Adrenal gland (tissue), 9 donors: ENCODE measurements at regions not wholly inside any gene's neighbourhood (a gene's known extent, or its start where the extent isn't known, plus 50 kb on each side); places are given as distances from the start of the nearest gene placed in this dataset.

ENCODE experiments used
- DNase-seq, 7 donors: peaks; one replicate each; pipeline ENCODE4 v3.0.0-alpha.2; 2019 to 2020
- H3K27ac ChIP-seq, 5 donors: fragments of 200-600 bp; sonication (generic) in 4 of 5; 1 replicate in 3 of 5; 2 replicates in 2 of 5; pipeline versions ENCODE4 v1.5.1 to v1.8.0; 2016 to 2020; ENCODE audit warnings: mild to moderate bottlenecking in 1 of 5
- H3K27me3 ChIP-seq: fragments of 200-600 bp; 2 replicates; pipeline ENCODE4 v1.8.0; 2021
- H3K36me3 ChIP-seq, 2 donors: fragments of 200-600 bp; replicated peaks in 1 of 2; 1 replicate in 1 of 2; 2 replicates in 1 of 2; pipeline versions ENCODE4 v1.5.1 to v1.8.0; 2018 to 2022
- H3K4me1 ChIP-seq, 2 donors: fragments of 200-600 bp; replicated peaks in 1 of 2; 1 replicate in 1 of 2; 2 replicates in 1 of 2; pipeline versions ENCODE4 v1.5.1 to v1.8.0; 2018 to 2021
- H3K4me3 ChIP-seq, 4 donors: fragments of 200-600 bp; sonication (generic) in 3 of 4; one replicate each; pipeline ENCODE4 v1.5.1; 2016 to 2018
- H3K9me3 ChIP-seq, 3 donors: fragments of 200-600 bp; sonication (generic) in 1 of 3; replicated peaks in 1 of 3; 1 replicate in 2 of 3; 2 replicates in 1 of 3; pipeline versions ENCODE4 v1.5.1 to v1.8.0; 2016 to 2021
- POLR2A ChIP-seq, 2 donors: fragments of 450-650 bp; IDR thresholded peaks; one replicate each; pipeline ENCODE4 v1.6.1; 2017; ENCODE audit warnings: antibody characterized with exemption in 2 of 2, mild to moderate bottlenecking in 2 of 2, moderate library complexity in 1 of 2
- WGBS, 4 donors: extraction: QIAGEN DNeasy Blood & Tissue Kit in 2 of 4; methylation state at CpG; one replicate each; pipeline versions ENCODE4 v1.1.5 to v1.1.7; 2013 to 2017; 5-methylcytosine and 5-hydroxymethylcytosine counted together
- intact Hi-C, 2 donors: fragments of 100-400 bp; cut with DNase I; formaldehyde crosslinking; loops; one replicate each; pipeline versions ENCODE4 v1.14.1 to v1.15.0; 2022 to 2023
- TF ChIP-seq, protein P1 (sequence below), 6 experiments: fragments of 450-650 bp in 4 of 6; fragments of 200-600 bp in 2 of 6; sonication (generic) in 1 of 6; IDR thresholded peaks; 1 replicate in 5 of 6; 2 replicates in 1 of 6; pipeline versions ENCODE4 v1.5.1 to v1.8.0; 2016 to 2021; ENCODE audit warnings: antibody characterized with exemption in 6 of 6, mild to moderate bottlenecking in 2 of 6, moderate library complexity in 1 of 6
- donor health status: healthy with polysubstance abuse.
- donor health status: Bipolar disorder and iron deficiency.
- donor health status: DM: yes; HTN: yes; CAD: no.
- donor health status: DM: no; HTN: no; CAD: no.
- donor health status: DM: no; HTN: no; CAD: no.

- Histone ChIP-seq H3K27me3 (no peaks in the 10 kb centered on the region), H3K4me1 (no peaks in the 10 kb centered on the region), H3K9me3 (no peaks in the 10 kb centered on the region), H3K27ac (no peak overlapping the region), H3K36me3 (no peaks in the 10 kb centered on the region), H3K4me3 (no peak overlapping the region)
- DNase-seq: no peak
- 82 to 86% (median 84%) methylated on average over 5 of the region's 5 CpGs for WGBS, 4 donors
- TF ChIP-seq, protein P1, sequence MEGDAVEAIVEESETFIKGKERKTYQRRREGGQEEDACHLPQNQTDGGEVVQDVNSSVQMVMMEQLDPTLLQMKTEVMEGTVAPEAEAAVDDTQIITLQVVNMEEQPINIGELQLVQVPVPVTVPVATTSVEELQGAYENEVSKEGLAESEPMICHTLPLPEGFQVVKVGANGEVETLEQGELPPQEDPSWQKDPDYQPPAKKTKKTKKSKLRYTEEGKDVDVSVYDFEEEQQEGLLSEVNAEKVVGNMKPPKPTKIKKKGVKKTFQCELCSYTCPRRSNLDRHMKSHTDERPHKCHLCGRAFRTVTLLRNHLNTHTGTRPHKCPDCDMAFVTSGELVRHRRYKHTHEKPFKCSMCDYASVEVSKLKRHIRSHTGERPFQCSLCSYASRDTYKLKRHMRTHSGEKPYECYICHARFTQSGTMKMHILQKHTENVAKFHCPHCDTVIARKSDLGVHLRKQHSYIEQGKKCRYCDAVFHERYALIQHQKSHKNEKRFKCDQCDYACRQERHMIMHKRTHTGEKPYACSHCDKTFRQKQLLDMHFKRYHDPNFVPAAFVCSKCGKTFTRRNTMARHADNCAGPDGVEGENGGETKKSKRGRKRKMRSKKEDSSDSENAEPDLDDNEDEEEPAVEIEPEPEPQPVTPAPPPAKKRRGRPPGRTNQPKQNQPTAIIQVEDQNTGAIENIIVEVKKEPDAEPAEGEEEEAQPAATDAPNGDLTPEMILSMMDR (IDR thresholded peaks at IDR 0.05): no peak
- TF ChIP-seq POLR2A (IDR thresholded peaks at IDR 0.05): no peak
- intact Hi-C loops: no loop called here
Measured at GRCh38 chr9:13597427-13597826, 317.9 kb upstream of the MPDZ start.

GRCh38 chr9:13597004-13597403 is 317.5 kb upstream of the MPDZ start:
- no peaks in the 10 kb centered on the region for H3K4me1 ChIP-seq
- intact Hi-C loops: no loop called here
- H3K9me3 ChIP-seq: no peaks in the 10 kb centered on the region
- H3K36me3 ChIP-seq: no peaks in the 10 kb centered on the region
- H3K27me3 ChIP-seq: no peaks in the 10 kb centered on the region
- TF ChIP-seq POLR2A (IDR thresholded peaks at IDR 0.05): no peak
- TF ChIP-seq, protein P1 (IDR thresholded peaks at IDR 0.05): no peak
- no peak overlapping the region for H3K4me3 ChIP-seq
- no peak overlapping the region for H3K27ac ChIP-seq
- DNase-seq: no peak
- 59 to 73% (median 63%) methylated on average over 2 of the region's 2 CpGs for WGBS, 4 donors

DNA sequence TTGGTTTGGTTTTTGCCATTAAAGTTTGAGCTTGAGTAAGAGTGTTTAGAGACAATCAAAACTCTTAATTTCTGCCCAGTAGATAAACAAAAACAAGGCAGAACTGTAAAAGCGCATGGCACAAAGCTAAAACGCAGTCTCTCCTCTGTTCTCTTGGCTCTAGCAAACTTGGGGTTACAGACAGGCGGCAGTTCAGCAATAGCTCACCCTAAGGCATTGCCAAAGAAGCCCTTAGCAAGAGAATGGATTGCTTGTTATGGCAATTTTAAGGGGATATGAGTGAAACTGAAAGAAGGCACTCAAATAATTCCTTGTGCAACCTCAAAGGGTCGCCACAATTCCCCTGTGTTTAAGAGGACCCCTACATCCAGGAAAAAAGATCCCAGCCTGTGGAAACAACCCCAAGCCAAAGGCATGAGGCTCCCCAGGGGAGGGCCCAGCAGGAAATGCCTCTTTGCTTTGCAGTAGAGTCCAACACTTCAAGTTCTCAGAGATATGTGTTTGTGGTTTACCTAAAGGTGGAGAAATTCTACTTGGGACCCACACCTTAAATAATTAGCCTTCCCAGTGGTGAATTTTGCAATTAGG is 317.0 kb upstream of the MPDZ start:
- no peak overlapping the region for H3K27ac ChIP-seq
- H3K27me3 ChIP-seq: no peaks in the 10 kb centered on the region
- no peak overlapping the region for H3K4me3 ChIP-seq
- DNase-seq: no peak
- intact Hi-C loops: no loop called here
- no peak for TF ChIP-seq POLR2A (IDR thresholded peaks at IDR 0.05)
- TF ChIP-seq, protein P1 (IDR thresholded peaks at IDR 0.05): no peak
- no peaks in the 10 kb centered on the region for H3K36me3 ChIP-seq
- no peaks in the 10 kb centered on the region for H3K4me1 ChIP-seq
- no peaks in the 10 kb centered on the region for H3K9me3 ChIP-seq
- 66 to 83% (median 76%) methylated on average over 4 of the region's 4 CpGs for WGBS, 4 donors

- intact Hi-C loops: no loop called here
- no peaks in the 10 kb centered on the region for H3K27me3 ChIP-seq
- TF ChIP-seq, protein P1 (IDR thresholded peaks at IDR 0.05): no peak
- DNase-seq: no peak
- peaks cover 0 to 5% of the 10 kb centered on the region in 2 donors for H3K4me1 ChIP-seq
- no peak overlapping the region for H3K27ac ChIP-seq
- H3K36me3 ChIP-seq: no peaks in the 10 kb centered on the region
- WGBS, 4 donors: 24 to 39% (median 30%) methylated on average over 1 of the region's 1 CpG
- H3K9me3 ChIP-seq: no peaks in the 10 kb centered on the region
- H3K4me3 ChIP-seq: no peak overlapping the region
Measured at GRCh38 chr9:13590996-13591395, 311.5 kb upstream of the MPDZ start.
